ENCODE measurements at regions not wholly inside any gene's neighbourhood (a gene's known extent, or its start where the extent isn't known, plus 50 kb on each side); places are given as distances from the start of the nearest gene placed in this dataset.

DNA sequence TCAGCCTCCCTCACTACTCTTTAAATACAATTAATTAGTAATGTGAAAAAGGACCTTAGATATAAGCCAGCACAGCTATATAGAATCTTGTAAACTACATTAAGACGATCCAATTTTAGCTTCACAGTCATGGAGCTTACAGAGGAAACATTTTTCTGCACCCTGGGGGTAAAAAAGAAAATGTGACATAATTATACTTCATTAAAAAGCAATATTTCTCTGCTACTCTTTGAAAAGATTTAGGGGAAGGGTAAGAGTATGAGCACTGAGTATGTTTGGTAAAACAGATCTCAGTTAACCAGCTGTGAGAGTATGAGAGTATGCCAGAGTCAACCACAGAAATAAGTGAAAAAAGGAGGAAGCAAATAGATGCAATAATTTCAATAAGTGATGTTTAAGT, 1415.9 kb downstream of the PLA2G4A start:
- TF ChIP-seq, protein P1, sequence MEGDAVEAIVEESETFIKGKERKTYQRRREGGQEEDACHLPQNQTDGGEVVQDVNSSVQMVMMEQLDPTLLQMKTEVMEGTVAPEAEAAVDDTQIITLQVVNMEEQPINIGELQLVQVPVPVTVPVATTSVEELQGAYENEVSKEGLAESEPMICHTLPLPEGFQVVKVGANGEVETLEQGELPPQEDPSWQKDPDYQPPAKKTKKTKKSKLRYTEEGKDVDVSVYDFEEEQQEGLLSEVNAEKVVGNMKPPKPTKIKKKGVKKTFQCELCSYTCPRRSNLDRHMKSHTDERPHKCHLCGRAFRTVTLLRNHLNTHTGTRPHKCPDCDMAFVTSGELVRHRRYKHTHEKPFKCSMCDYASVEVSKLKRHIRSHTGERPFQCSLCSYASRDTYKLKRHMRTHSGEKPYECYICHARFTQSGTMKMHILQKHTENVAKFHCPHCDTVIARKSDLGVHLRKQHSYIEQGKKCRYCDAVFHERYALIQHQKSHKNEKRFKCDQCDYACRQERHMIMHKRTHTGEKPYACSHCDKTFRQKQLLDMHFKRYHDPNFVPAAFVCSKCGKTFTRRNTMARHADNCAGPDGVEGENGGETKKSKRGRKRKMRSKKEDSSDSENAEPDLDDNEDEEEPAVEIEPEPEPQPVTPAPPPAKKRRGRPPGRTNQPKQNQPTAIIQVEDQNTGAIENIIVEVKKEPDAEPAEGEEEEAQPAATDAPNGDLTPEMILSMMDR (conservative IDR thresholded peaks at IDR 0.05; ENCODE audit: low read depth in 2 of 2): no peak
- TF ChIP-seq, protein P2, sequence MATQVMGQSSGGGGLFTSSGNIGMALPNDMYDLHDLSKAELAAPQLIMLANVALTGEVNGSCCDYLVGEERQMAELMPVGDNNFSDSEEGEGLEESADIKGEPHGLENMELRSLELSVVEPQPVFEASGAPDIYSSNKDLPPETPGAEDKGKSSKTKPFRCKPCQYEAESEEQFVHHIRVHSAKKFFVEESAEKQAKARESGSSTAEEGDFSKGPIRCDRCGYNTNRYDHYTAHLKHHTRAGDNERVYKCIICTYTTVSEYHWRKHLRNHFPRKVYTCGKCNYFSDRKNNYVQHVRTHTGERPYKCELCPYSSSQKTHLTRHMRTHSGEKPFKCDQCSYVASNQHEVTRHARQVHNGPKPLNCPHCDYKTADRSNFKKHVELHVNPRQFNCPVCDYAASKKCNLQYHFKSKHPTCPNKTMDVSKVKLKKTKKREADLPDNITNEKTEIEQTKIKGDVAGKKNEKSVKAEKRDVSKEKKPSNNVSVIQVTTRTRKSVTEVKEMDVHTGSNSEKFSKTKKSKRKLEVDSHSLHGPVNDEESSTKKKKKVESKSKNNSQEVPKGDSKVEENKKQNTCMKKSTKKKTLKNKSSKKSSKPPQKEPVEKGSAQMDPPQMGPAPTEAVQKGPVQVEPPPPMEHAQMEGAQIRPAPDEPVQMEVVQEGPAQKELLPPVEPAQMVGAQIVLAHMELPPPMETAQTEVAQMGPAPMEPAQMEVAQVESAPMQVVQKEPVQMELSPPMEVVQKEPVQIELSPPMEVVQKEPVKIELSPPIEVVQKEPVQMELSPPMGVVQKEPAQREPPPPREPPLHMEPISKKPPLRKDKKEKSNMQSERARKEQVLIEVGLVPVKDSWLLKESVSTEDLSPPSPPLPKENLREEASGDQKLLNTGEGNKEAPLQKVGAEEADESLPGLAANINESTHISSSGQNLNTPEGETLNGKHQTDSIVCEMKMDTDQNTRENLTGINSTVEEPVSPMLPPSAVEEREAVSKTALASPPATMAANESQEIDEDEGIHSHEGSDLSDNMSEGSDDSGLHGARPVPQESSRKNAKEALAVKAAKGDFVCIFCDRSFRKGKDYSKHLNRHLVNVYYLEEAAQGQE (IDR thresholded peaks at IDR 0.05; ENCODE audit: unreplicated experiment): no peak

All from GM23338 (cell line).